GM12878 (cell line): ENCODE measurements at regions not wholly inside any gene's neighbourhood (a gene's known extent, or its start where the extent isn't known, plus 50 kb on each side); places are given as distances from the start of the nearest gene placed in this dataset.

Source experiments
- CHD1 ChIP-seq: IDR thresholded peaks from 2 replicates; pipeline ENCODE4 v1.6.1; 2012; ENCODE audit warnings: low read depth, low read length, improper control_type of control experiment
- CREM ChIP-seq: IDR thresholded peaks from 2 replicates; pipeline ENCODE4 v1.6.1; 2014; ENCODE audit warnings: antibody characterized with exemption, low read depth
- CTCF ChIP-seq, 3 experiments: IDR thresholded peaks in 2 of 3; conservative IDR thresholded peaks in 1 of 3; 2 replicates each; pipeline ENCODE4 v1.5.1; 2011; ENCODE audit warnings: low read depth in 3 of 3, low read length in 3 of 3, mild to moderate bottlenecking in 3 of 3, control low read depth in 2 of 3, moderate library complexity in 2 of 3, inconsistent platforms in 1 of 3, mixed read lengths in 1 of 3; ENCODE audit not compliant: control insufficient read depth in 2 of 3, insufficient read depth in 1 of 3; ENCODE audit errors: extremely low read depth in 1 of 3
- EP300 ChIP-seq, 2 experiments: fragments of 150-350 bp in 1 of 2; IDR thresholded peaks; 2 replicates each; pipeline ENCODE4 v1.6.1; 2011 to 2012; ENCODE audit warnings: low read depth in 2 of 2, low read length in 2 of 2, borderline replicate concordance in 1 of 2, improper control_type of control experiment in 1 of 2, inconsistent platforms in 1 of 2; ENCODE audit not compliant: control insufficient read depth in 1 of 2
- FOXM1 ChIP-seq: IDR thresholded peaks from 2 replicates; pipeline ENCODE4 v1.6.1; 2012; ENCODE audit warnings: low read depth, mild to moderate bottlenecking, inconsistent platforms, low read length, moderate library complexity
- IRF5 ChIP-seq: fragments of 450-650 bp; IDR thresholded peaks from 2 replicates; pipeline ENCODE4 v1.6.1; 2017; ENCODE audit warnings: borderline replicate concordance
- POLR2A ChIP-seq: IDR thresholded peaks from 2 replicates; pipeline ENCODE4 v1.6.1; 2011; ENCODE audit warnings: low read depth, mild to moderate bottlenecking, low read length
- SMAD1 ChIP-seq: fragments of 450-650 bp; IDR thresholded peaks from 2 replicates; pipeline ENCODE4 v1.6.1; 2018; ENCODE audit warnings: mild to moderate bottlenecking, low read depth; ENCODE audit not compliant: partially characterized antibody

- TF ChIP-seq POLR2A (no peak), CTCF (IDR thresholded peaks at IDR 0.05 in 2 of 3, conservative IDR thresholded peaks at IDR 0.05 in 1 of 3; ENCODE audit: control insufficient read depth in 2 of 3, extremely low read depth in 1 of 3, insufficient read depth in 1 of 3, low read depth in 3 of 3, low read length in 3 of 3) (no peak), EP300 (IDR thresholded peaks at IDR 0.05; ENCODE audit: borderline replicate concordance in 1 of 2, control insufficient read depth in 1 of 2, low read depth in 2 of 2, low read length in 2 of 2) (no peak), CREM (no peak), FOXM1 (no peak), IRF5 (no peak), CHD1 (no peak), SMAD1 (no peak)
Measured at GRCh38 chr3:5479229-5479799, 291.8 kb downstream of the EDEM1 start.
